ENCODE measurements at regions not wholly inside any gene's neighbourhood (a gene's known extent, or its start where the extent isn't known, plus 50 kb on each side); places are given as distances from the start of the nearest gene placed in this dataset.

DNA sequence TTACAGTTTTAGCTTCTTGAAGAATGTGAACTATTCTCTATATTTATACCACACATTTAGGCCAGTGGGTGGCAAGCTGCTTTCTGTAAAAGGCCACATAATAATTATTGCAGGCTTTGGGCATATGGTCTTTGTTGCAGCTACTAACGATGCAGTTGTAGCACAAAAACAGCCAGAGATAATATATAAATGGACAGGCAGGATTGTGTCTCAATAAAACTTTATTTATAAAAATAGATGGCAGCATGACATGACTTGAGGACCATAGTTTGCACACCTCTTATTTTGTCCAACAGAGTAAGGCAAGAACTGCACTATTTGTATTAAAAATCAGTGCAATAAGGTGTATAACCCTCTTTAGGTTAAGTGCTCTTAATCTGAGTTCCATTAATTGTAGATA lies 415.0 kb downstream of the ANXA1 start:
- H3K9me3 Mint-ChIP-seq (ENCODE audit: unreplicated experiment): no peaks in the 10 kb centered on the region
- no peak overlapping the region for H3K4me3 Mint-ChIP-seq (ENCODE audit: unreplicated experiment)
- no peaks in the 10 kb centered on the region for H3K36me3 Mint-ChIP-seq (ENCODE audit: unreplicated experiment)
- H3K27me3 Mint-ChIP-seq (ENCODE audit: unreplicated experiment): peaks cover 3% of the 10 kb centered on the region
- H3K27ac Mint-ChIP-seq (ENCODE audit: unreplicated experiment): no peak overlapping the region
- no peak for DNase-seq (ENCODE audit: extremely low spot score, unreplicated experiment)
- TF ChIP-seq, protein P1, sequence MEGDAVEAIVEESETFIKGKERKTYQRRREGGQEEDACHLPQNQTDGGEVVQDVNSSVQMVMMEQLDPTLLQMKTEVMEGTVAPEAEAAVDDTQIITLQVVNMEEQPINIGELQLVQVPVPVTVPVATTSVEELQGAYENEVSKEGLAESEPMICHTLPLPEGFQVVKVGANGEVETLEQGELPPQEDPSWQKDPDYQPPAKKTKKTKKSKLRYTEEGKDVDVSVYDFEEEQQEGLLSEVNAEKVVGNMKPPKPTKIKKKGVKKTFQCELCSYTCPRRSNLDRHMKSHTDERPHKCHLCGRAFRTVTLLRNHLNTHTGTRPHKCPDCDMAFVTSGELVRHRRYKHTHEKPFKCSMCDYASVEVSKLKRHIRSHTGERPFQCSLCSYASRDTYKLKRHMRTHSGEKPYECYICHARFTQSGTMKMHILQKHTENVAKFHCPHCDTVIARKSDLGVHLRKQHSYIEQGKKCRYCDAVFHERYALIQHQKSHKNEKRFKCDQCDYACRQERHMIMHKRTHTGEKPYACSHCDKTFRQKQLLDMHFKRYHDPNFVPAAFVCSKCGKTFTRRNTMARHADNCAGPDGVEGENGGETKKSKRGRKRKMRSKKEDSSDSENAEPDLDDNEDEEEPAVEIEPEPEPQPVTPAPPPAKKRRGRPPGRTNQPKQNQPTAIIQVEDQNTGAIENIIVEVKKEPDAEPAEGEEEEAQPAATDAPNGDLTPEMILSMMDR (IDR thresholded peaks at IDR 0.05): no peak
- H3K4me1 Mint-ChIP-seq (ENCODE audit: unreplicated experiment): no peaks in the 10 kb centered on the region

DNA sequence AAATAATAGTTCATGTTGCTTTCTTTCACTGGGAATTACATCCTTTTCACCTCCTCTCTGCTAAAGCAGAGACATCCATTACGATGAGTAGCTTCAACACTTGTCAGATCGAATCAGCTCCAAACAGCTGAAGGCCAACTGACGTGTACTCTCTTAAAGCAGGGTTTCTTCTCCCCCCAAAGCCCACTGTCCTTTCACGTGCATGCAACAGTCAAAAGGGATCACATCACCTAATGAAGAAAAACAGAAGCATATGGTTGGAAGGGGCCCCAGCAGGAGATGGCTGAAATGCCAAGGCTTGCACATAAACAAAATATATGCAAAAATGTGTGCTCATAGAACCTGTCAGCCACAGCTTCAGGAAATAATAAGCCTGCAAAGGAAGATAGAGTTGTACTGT lies 421.6 kb downstream of the ANXA1 start:
- Mint-ChIP-seq H3K36me3 (ENCODE audit: unreplicated experiment) (no peaks in the 10 kb centered on the region), H3K4me1 (ENCODE audit: unreplicated experiment) (no peaks in the 10 kb centered on the region), H3K9me3 (ENCODE audit: unreplicated experiment) (no peaks in the 10 kb centered on the region), H3K27me3 (ENCODE audit: unreplicated experiment) (peaks cover 11% of the 10 kb centered on the region), H3K4me3 (ENCODE audit: unreplicated experiment) (no peak overlapping the region), H3K27ac (ENCODE audit: unreplicated experiment) (no peak overlapping the region)
- DNase-seq (ENCODE audit: extremely low spot score, unreplicated experiment): no peak
- TF ChIP-seq, protein P1 (IDR thresholded peaks at IDR 0.05): no peak

DNA sequence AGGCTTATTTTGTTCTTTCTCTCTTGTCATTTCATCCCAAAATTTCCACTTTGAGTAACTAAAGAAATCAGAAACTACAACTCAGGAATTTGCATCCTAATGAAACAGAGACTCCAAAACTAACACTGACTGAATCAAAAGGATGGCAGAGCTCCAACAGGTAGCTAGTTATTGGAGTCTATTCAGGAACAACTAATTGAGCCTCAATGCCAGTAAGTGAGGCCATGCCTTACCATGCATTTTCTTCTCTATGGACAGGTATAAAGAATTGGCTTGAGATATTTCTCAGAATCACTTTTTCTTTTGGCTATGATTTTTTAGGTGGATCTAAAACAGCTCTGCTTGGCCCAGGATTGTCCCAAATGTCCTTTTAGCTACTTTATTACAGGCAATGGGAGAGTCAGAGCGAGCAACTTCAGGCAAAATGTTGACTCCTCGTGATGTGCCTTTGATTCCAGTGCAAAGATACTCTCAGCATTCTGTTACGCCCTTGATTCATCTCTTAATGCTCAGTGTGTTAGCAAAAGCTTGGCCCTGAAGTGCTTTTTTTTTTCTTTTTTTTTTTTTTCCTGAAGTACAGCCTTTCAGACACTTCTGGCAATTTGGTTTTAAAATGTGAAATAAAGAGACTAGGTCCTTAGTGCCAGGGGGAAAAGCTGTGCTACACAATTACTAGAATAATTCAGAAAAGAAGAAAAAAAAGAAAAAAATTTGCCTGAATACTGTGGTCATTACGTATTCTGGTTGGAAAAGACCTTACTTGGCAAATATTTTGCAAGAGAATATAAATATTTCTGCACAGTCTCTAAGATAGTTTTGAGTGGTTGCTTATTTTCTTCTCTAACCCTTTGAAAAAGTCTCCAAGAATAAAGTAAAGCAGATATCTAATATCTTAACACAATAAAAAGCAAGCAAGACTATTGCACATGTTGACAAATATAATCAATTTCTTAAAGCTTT lies 423.7 kb downstream of the ANXA1 start:
- Mint-ChIP-seq H3K9me3 (ENCODE audit: unreplicated experiment) (no peaks in the 10 kb centered on the region), H3K36me3 (ENCODE audit: unreplicated experiment) (no peaks in the 10 kb centered on the region), H3K27ac (ENCODE audit: unreplicated experiment) (no peak overlapping the region), H3K4me1 (ENCODE audit: unreplicated experiment) (no peaks in the 10 kb centered on the region), H3K27me3 (ENCODE audit: unreplicated experiment) (peaks cover 11% of the 10 kb centered on the region), H3K4me3 (ENCODE audit: unreplicated experiment) (no peak overlapping the region)
- TF ChIP-seq, protein P1 (IDR thresholded peaks at IDR 0.05): no peak
- DNase-seq (ENCODE audit: extremely low spot score, unreplicated experiment): no peak

DNA sequence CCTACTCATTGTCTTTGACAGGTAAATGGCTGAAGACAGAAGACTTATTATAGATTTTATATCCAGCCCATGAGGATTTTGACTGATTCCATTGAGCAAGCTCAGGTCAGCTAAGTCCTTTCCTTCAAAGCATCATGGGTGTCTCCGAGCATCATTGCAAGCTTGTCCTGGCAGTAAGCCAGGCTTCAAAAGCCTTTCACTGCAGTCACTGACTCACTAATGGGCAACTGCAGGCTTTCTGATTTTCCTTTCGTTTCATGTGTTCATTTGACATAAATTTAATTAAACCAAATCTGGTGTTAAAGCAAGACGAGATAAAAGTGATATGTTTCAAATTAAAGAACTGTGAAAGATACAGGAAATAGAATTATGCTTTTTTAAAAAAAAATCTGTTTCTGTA lies 426.2 kb downstream of the ANXA1 start:
- H3K36me3 Mint-ChIP-seq (ENCODE audit: unreplicated experiment): no peaks in the 10 kb centered on the region
- TF ChIP-seq, protein P1 (IDR thresholded peaks at IDR 0.05): no peak
- no peak for DNase-seq (ENCODE audit: extremely low spot score, unreplicated experiment)
- peaks cover 6% of the 10 kb centered on the region for H3K27me3 Mint-ChIP-seq (ENCODE audit: unreplicated experiment)
- H3K4me1 Mint-ChIP-seq (ENCODE audit: unreplicated experiment): no peaks in the 10 kb centered on the region
- H3K9me3 Mint-ChIP-seq (ENCODE audit: unreplicated experiment): no peaks in the 10 kb centered on the region
- H3K27ac Mint-ChIP-seq (ENCODE audit: unreplicated experiment): no peak overlapping the region
- H3K4me3 Mint-ChIP-seq (ENCODE audit: unreplicated experiment): no peak overlapping the region

DNA sequence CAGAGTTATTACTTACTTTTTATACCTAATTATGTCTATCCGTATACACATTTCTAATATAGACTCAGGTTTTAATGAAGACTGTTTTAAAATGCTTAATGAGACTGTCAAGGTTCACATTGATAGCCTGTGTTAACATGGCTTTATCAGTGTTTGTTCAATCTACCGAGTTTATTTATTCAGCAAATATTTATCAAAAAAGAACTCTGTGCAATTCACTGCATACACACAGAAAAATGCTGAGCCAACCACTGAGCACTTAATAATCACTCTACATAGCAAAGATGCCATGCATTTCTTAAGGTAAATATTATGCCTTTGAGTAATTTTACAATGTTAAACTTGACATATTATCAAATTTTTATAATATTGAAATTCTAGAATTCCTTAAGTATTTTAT lies 428.2 kb downstream of the ANXA1 start:
- Mint-ChIP-seq H3K4me1 (ENCODE audit: unreplicated experiment) (no peaks in the 10 kb centered on the region), H3K27me3 (ENCODE audit: unreplicated experiment) (no peaks in the 10 kb centered on the region), H3K9me3 (ENCODE audit: unreplicated experiment) (no peaks in the 10 kb centered on the region), H3K4me3 (ENCODE audit: unreplicated experiment) (no peak overlapping the region), H3K36me3 (ENCODE audit: unreplicated experiment) (no peaks in the 10 kb centered on the region), H3K27ac (ENCODE audit: unreplicated experiment) (no peak overlapping the region)
- TF ChIP-seq, protein P1 (IDR thresholded peaks at IDR 0.05): no peak
- no peak for DNase-seq (ENCODE audit: extremely low spot score, unreplicated experiment)
